A549 (cell line): ENCODE measurements at regions not wholly inside any gene's neighbourhood (a gene's known extent, or its start where the extent isn't known, plus 50 kb on each side); places are given as distances from the start of the nearest gene placed in this dataset.

ENCODE experiments used
- TF ChIP-seq, protein P1 (sequence below): fragments of 250-450 bp; sonication (Bioruptor Pico); IDR thresholded peaks from 2 replicates; pipeline ENCODE4 v1.5.0; 2021; ENCODE audit warnings: mild to moderate bottlenecking, moderate library complexity, borderline replicate concordance
- TF ChIP-seq, protein P2 (sequence below): fragments of 150-350 bp; IDR thresholded peaks from 2 replicates; pipeline ENCODE4 v1.6.1; 2014; ENCODE audit warnings: low read depth, mild to moderate bottlenecking, low read length
- TF ChIP-seq, protein P3 (sequence below): IDR thresholded peaks from 2 replicates; pipeline ENCODE4 v1.6.1; 2012

DNA sequence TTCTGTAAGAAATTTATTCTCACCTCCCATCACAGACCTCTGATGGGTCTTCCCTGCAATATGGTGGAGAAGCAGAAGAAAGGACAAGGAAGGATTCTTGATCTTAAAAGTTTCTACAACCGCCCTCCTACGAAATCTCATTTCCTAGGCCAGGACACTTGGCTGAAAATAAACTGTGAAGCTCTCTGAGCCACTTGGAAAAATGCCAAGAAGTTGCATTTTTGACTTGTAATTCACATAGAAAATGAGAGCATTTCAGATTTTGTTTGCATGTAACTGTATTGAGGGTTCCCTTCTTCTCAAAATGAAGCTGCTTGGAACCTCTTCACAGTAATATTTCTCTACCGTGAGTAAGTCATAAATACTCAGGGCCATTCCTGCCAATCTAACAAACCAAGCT is 458.3 kb upstream of the SLC14A2 start:
- TF ChIP-seq, protein P1, sequence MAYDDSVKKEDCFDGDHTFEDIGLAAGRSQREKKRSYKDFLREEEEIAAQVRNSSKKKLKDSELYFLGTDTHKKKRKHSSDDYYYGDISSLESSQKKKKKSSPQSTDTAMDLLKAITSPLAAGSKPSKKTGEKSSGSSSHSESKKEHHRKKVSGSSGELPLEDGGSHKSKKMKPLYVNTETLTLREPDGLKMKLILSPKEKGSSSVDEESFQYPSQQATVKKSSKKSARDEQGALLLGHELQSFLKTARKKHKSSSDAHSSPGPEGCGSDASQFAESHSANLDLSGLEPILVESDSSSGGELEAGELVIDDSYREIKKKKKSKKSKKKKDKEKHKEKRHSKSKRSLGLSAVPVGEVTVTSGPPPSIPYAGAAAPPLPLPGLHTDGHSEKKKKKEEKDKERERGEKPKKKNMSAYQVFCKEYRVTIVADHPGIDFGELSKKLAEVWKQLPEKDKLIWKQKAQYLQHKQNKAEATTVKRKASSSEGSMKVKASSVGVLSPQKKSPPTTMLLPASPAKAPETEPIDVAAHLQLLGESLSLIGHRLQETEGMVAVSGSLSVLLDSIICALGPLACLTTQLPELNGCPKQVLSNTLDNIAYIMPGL (CRISPR knock-in tag), result no peak
- TF ChIP-seq, protein P2, sequence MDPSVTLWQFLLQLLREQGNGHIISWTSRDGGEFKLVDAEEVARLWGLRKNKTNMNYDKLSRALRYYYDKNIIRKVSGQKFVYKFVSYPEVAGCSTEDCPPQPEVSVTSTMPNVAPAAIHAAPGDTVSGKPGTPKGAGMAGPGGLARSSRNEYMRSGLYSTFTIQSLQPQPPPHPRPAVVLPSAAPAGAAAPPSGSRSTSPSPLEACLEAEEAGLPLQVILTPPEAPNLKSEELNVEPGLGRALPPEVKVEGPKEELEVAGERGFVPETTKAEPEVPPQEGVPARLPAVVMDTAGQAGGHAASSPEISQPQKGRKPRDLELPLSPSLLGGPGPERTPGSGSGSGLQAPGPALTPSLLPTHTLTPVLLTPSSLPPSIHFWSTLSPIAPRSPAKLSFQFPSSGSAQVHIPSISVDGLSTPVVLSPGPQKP, result no peak
- TF ChIP-seq, protein P3, sequence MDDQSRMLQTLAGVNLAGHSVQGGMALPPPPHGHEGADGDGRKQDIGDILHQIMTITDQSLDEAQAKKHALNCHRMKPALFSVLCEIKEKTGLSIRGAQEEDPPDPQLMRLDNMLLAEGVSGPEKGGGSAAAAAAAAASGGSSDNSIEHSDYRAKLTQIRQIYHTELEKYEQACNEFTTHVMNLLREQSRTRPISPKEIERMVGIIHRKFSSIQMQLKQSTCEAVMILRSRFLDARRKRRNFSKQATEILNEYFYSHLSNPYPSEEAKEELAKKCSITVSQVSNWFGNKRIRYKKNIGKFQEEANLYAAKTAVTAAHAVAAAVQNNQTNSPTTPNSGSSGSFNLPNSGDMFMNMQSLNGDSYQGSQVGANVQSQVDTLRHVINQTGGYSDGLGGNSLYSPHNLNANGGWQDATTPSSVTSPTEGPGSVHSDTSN, result no peak
